OCI-LY3 (cell line): ENCODE measurements at regions not wholly inside any gene's neighbourhood (a gene's known extent, or its start where the extent isn't known, plus 50 kb on each side); places are given as distances from the start of the nearest gene placed in this dataset.

Source experiments
- H2AFZ ChIP-seq: fragments of 200-600, 300-600 bp; shearing (Covaris generic); 2 replicates; pipeline ENCODE4 v1.6.0; 2014; ENCODE audit warnings: antibody characterized with exemption, low read depth, low read length
- H3K27ac ChIP-seq: fragments of 200-600, 300-600 bp; sonication (generic); 2 replicates; pipeline ENCODE4 v1.5.1; 2014; ENCODE audit warnings: mild to moderate bottlenecking, low read length, moderate library complexity, mixed read lengths
- H3K27me3 ChIP-seq: fragments of 200-600, 300-600 bp; sonication (generic); 2 replicates; pipeline ENCODE4 v1.6.1; 2014; ENCODE audit warnings: low read depth, low read length, mixed read lengths
- H3K36me3 ChIP-seq: fragments of 200-600, 300-600 bp; sonication (generic); replicated peaks from 2 replicates; pipeline ENCODE3; 2014; ENCODE audit warnings: low read depth, low read length, mixed read lengths
- H3K4me1 ChIP-seq: fragments of 300-600, 200-600 bp; sonication (generic); 2 replicates; pipeline ENCODE4 v1.6.1; 2014; ENCODE audit warnings: low read length, mixed read lengths
- H3K4me2 ChIP-seq: fragments of 200-600, 300-600 bp; sonication (generic); 2 replicates; pipeline ENCODE4 v1.6.1; 2014; ENCODE audit warnings: low read length, mixed read lengths
- H3K4me3 ChIP-seq: fragments of 300-600, 200-600 bp; sonication (generic); 2 replicates; pipeline ENCODE4 v1.5.1; 2014; ENCODE audit warnings: antibody characterized with exemption, mild to moderate bottlenecking, low read length, moderate library complexity
- H3K79me2 ChIP-seq: fragments of 300-600, 200-600 bp; shearing (Covaris generic); 2 replicates; pipeline ENCODE4 v1.6.1; 2014; ENCODE audit warnings: mild to moderate bottlenecking, low read length, mixed read lengths
- H3K9ac ChIP-seq: fragments of 300-600, 200-600 bp; shearing (Covaris generic); 2 replicates; pipeline ENCODE4 v1.6.0; 2014; ENCODE audit warnings: mild to moderate bottlenecking, low read length, moderate library complexity
- H3K9me3 ChIP-seq: fragments of 200-600, 300-600 bp; shearing (Covaris generic); 2 replicates; pipeline ENCODE4 v1.6.1; 2014; ENCODE audit warnings: low read length, mixed read lengths; ENCODE audit not compliant: insufficient read depth
- H4K20me1 ChIP-seq: fragments of 200-600, 300-600 bp; sonication (generic); 2 replicates; pipeline ENCODE4 v1.6.1; 2016; ENCODE audit warnings: low read length, mixed read lengths; ENCODE audit not compliant: insufficient read depth
- CTCF ChIP-seq: fragments of 200-600, 300-600 bp; sonication (generic); IDR thresholded peaks from 2 replicates; pipeline ENCODE4 v1.5.1; 2014; ENCODE audit warnings: antibody characterized with exemption, low read length, low read depth
- EZH2phosphoT487 ChIP-seq: fragments of 200-600 bp; shearing (Covaris generic); IDR thresholded peaks from 2 replicates; pipeline ENCODE4 v1.6.1; 2018; ENCODE audit warnings: antibody characterized with exemption, mixed run types, low read depth

- no peak overlapping the region for H3K4me2 ChIP-seq
- peaks cover 46% of the 10 kb centered on the region for H3K27me3 ChIP-seq
- H3K9ac ChIP-seq, result no peak overlapping the region
- H3K4me3 ChIP-seq, result no peak overlapping the region
- no peaks in the 10 kb centered on the region for H3K79me2 ChIP-seq
- 0 out of 2 replicates have a peak, but pooled peaks cover 4% of the 10 kb centered on the region for H3K9me3 ChIP-seq
- H2AFZ ChIP-seq, result no peak overlapping the region
- TF ChIP-seq EZH2phosphoT487 (no peak), CTCF (no peak)
- no peak overlapping the region for H3K27ac ChIP-seq
- no peaks in the 10 kb centered on the region for H4K20me1 ChIP-seq
- no peaks in the 10 kb centered on the region for H3K4me1 ChIP-seq
- H3K36me3 ChIP-seq, result no peaks in the 10 kb centered on the region
These were observed 189.0 kb downstream of the LACC1 start for GRCh38 chr13:44068737-44069136.

- H3K9ac ChIP-seq, result no peak overlapping the region
- H3K79me2 ChIP-seq, result no peaks in the 10 kb centered on the region
- H2AFZ ChIP-seq, result no peak overlapping the region
- H3K4me1 ChIP-seq, result no peaks in the 10 kb centered on the region
- H3K9me3 ChIP-seq, result 0 out of 2 replicates have a peak, but pooled peaks cover 4% of the 10 kb centered on the region
- peaks cover 37% of the 10 kb centered on the region for H3K27me3 ChIP-seq
- H4K20me1 ChIP-seq, result no peaks in the 10 kb centered on the region
- no peaks in the 10 kb centered on the region for H3K36me3 ChIP-seq
- no peak for TF ChIP-seq EZH2phosphoT487
- no peak overlapping the region for H3K4me2 ChIP-seq
- no peak overlapping the region for H3K27ac ChIP-seq
- H3K4me3 ChIP-seq, result no peak overlapping the region
These were observed 192.8 kb downstream of the LACC1 start for GRCh38 chr13:44072536-44072935.

- no peak for TF ChIP-seq CTCF
- TF ChIP-seq EZH2phosphoT487, result no peak
- no peaks in the 10 kb centered on the region for H3K4me1 ChIP-seq
- no peak overlapping the region for H3K27ac ChIP-seq
- H3K9ac ChIP-seq, result no peak overlapping the region
- H3K36me3 ChIP-seq, result no peaks in the 10 kb centered on the region
- no peak overlapping the region for H2AFZ ChIP-seq
- no peaks in the 10 kb centered on the region for H4K20me1 ChIP-seq
- H3K4me3 ChIP-seq, result no peak overlapping the region
- no peaks in the 10 kb centered on the region for H3K79me2 ChIP-seq
- H3K4me2 ChIP-seq, result no peak overlapping the region
- peaks cover 36% of the 10 kb centered on the region for H3K27me3 ChIP-seq
- H3K9me3 ChIP-seq, result 0 out of 2 replicates have a peak, but pooled peaks cover 4% of the 10 kb centered on the region
These were observed 194.9 kb downstream of the LACC1 start for GRCh38 chr13:44074611-44075010.

- H3K9me3 ChIP-seq, result 0 out of 2 replicates have a peak, but pooled peaks cover 4% of the 10 kb centered on the region
- no peaks in the 10 kb centered on the region for H3K79me2 ChIP-seq
- no peaks in the 10 kb centered on the region for H3K36me3 ChIP-seq
- no peaks in the 10 kb centered on the region for H4K20me1 ChIP-seq
- TF ChIP-seq CTCF (no peak), EZH2phosphoT487 (no peak)
- no peak overlapping the region for H3K27ac ChIP-seq
- no peak overlapping the region for H3K4me3 ChIP-seq
- no peak overlapping the region for H2AFZ ChIP-seq
- H3K9ac ChIP-seq, result no peak overlapping the region
- H3K4me2 ChIP-seq, result no peak overlapping the region
- H3K27me3 ChIP-seq, result peaks cover 39% of the 10 kb centered on the region
- no peaks in the 10 kb centered on the region for H3K4me1 ChIP-seq
These were observed 195.4 kb downstream of the LACC1 start for GRCh38 chr13:44075113-44075512.
